Stimulated activated naive CD8-positive, alpha-beta T cell treated with anti-CD3 and anti-CD28 coated beads, Interleukin-15, Interleukin-2, amounts not matched to agents 100 U/mL and 50 U/mL, for 24 hours (primary cell): ENCODE measurements at regions not wholly inside any gene's neighbourhood (a gene's known extent, or its start where the extent isn't known, plus 50 kb on each side); places are given as distances from the start of the nearest gene placed in this dataset.

Experiments used
- ATAC-seq: fragments of 150-1000 bp; cut with Tn5 transposase; one replicate; pipeline ENCODE4 v1.10.0; 2021
- DNase-seq: peaks from one replicate; pipeline ENCODE4 v3.0.0; 2021

- no peak for ATAC-seq
- DNase-seq, result no peak
Observed at GRCh38 chr9:86659413-86660046, 287.8 kb downstream of the GAS1 start.

GRCh38 chr9:86655147-86655546 is 292.2 kb downstream of the GAS1 start:
- DNase-seq, result no peak
- no peak for ATAC-seq

GRCh38 chr9:86653466-86653865 is 293.8 kb downstream of the GAS1 start:
- ATAC-seq, result no peak
- no peak for DNase-seq

- DNase-seq (no peak), ATAC-seq (no peak)
Observed at GRCh38 chr9:86652736-86653135, 294.6 kb downstream of the GAS1 start.

GRCh38 chr9:86649913-86650312 is 295.7 kb upstream of the TUT7 start:
- DNase-seq (no peak), ATAC-seq (no peak)

GRCh38 chr9:86648828-86649170 is 294.6 kb upstream of the TUT7 start:
- DNase-seq, result no peak
- no peak for ATAC-seq

GRCh38 chr9:86648156-86648827 is 294.1 kb upstream of the TUT7 start:
- ATAC-seq, result no peak
- DNase-seq, result no peak

- no peak for DNase-seq
- ATAC-seq, result no peak
Observed at GRCh38 chr9:86645303-86645702, 291.1 kb upstream of the TUT7 start.

GRCh38 chr9:86644675-86645034 is 290.4 kb upstream of the TUT7 start:
- no peak for DNase-seq
- ATAC-seq, result no peak

GRCh38 chr9:86643946-86644674 is 289.9 kb upstream of the TUT7 start:
- ATAC-seq (no peak), DNase-seq (no peak)

GRCh38 chr9:86642721-86643120 is 288.5 kb upstream of the TUT7 start:
- no peak for ATAC-seq
- no peak for DNase-seq

GRCh38 chr9:86641970-86642369 is 287.8 kb upstream of the TUT7 start:
- ATAC-seq, result no peak
- no peak for DNase-seq

GRCh38 chr9:86639899-86640379 is 285.7 kb upstream of the TUT7 start:
- DNase-seq (no peak), ATAC-seq (no peak)

GRCh38 chr9:86639287-86639686 is 285.1 kb upstream of the TUT7 start:
- no peak for DNase-seq
- no peak for ATAC-seq

GRCh38 chr9:86638109-86638508 is 283.9 kb upstream of the TUT7 start:
- ATAC-seq, result no peak
- no peak for DNase-seq

- DNase-seq, result peak; percentile 34
- ATAC-seq, result no peak
Observed at GRCh38 chr9:86637515-86637914, 283.3 kb upstream of the TUT7 start.

- no peak for ATAC-seq
- no peak for DNase-seq
Observed at GRCh38 chr9:86636519-86636918, 282.3 kb upstream of the TUT7 start.

GRCh38 chr9:86636038-86636437 is 281.8 kb upstream of the TUT7 start:
- ATAC-seq (no peak), DNase-seq (no peak)

GRCh38 chr9:86634501-86634900 is 280.3 kb upstream of the TUT7 start:
- ATAC-seq (no peak), DNase-seq (no peak)

GRCh38 chr9:86633945-86634344 is 279.7 kb upstream of the TUT7 start:
- ATAC-seq (no peak), DNase-seq (no peak)

- ATAC-seq, result no peak
- DNase-seq, result no peak
Observed at GRCh38 chr9:86632537-86632936, 278.3 kb upstream of the TUT7 start.

- no peak for DNase-seq
- ATAC-seq, result no peak
Observed at GRCh38 chr9:86629530-86629929, 275.3 kb upstream of the TUT7 start.

GRCh38 chr9:86626802-86627201 is 272.6 kb upstream of the TUT7 start:
- no peak for DNase-seq
- ATAC-seq, result no peak

- DNase-seq (no peak), ATAC-seq (no peak)
Observed at GRCh38 chr9:86624630-86625029, 270.4 kb upstream of the TUT7 start.
